Activated CD8-positive, alpha-beta T cell treated with anti-CD3 and anti-CD28 coated beads, Interleukin-2, amount 10 ng/mL, durations not matched to agents 7 days and 5 days (primary cell): ENCODE measurements at regions not wholly inside any gene's neighbourhood (a gene's known extent, or its start where the extent isn't known, plus 50 kb on each side); places are given as distances from the start of the nearest gene placed in this dataset.
"Not testable (repeated sequence)": the region's sequence is repeated elsewhere in the genome, so short reads cannot be mapped to it uniquely, and the experiment has no call there.

Source experiments
- ATAC-seq: fragments of 150-1000 bp; cut with Tn5 transposase; one replicate; pipeline ENCODE4 v1.10.0; 2021; ENCODE audit warnings: moderate library complexity
- CTCF ChIA-PET: fragments of 350-600 bp; sonication (Branson Sonifier 250); formaldehyde crosslinking; loops from one replicate; lab custom pipeline; 2021; ENCODE audit warnings: antibody characterized with exemption; lab: Charles Lee
- POLR2A ChIA-PET: fragments of 350-600 bp; sonication (Branson Sonifier 250); formaldehyde crosslinking; loops from one replicate; lab custom pipeline; 2021; ENCODE audit warnings: antibody characterized with exemption; lab: Charles Lee
- DNase-seq: peaks from one replicate; pipeline ENCODE4 v3.0.0-alpha.2; 2020
- H3K27ac Mint-ChIP-seq: one replicate; pipeline ENCODE4 v1.8.0; 2021; ENCODE audit warnings: mild to moderate bottlenecking, mixed read lengths
- H3K27me3 Mint-ChIP-seq: one replicate; pipeline ENCODE4 v1.8.0; 2021; ENCODE audit warnings: low read depth, mixed read lengths
- H3K36me3 Mint-ChIP-seq: one replicate; pipeline ENCODE4 v1.8.0; 2021; ENCODE audit warnings: low read depth, mixed read lengths
- H3K4me1 Mint-ChIP-seq: one replicate; pipeline ENCODE4 v1.8.0; 2021; ENCODE audit warnings: low read depth, mixed read lengths
- H3K4me3 Mint-ChIP-seq: one replicate; pipeline ENCODE4 v1.8.0; 2021; ENCODE audit warnings: mild to moderate bottlenecking, mixed read lengths
- H3K9me3 Mint-ChIP-seq: one replicate; pipeline ENCODE4 v1.8.0; 2022; ENCODE audit warnings: mixed read lengths; ENCODE audit not compliant: insufficient read depth

- H3K27ac Mint-ChIP-seq, H3K9me3 Mint-ChIP-seq, H3K4me3 Mint-ChIP-seq, DNase-seq, H3K4me1 Mint-ChIP-seq, H3K36me3 Mint-ChIP-seq, H3K27me3 Mint-ChIP-seq, ATAC-seq, POLR2A ChIA-PET, CTCF ChIA-PET: not testable (repeated sequence)
These were observed 176.1 kb downstream of the MATN1 start for GRCh38 chr1:30547326-30547725.

- CTCF ChIA-PET = no interaction called here
These were observed 178.0 kb downstream of the MATN1 start for GRCh38 chr1:30545365-30545764.

GRCh38 chr1:30541721-30542485 is 181.5 kb downstream of the MATN1 start:
- no peaks in the 10 kb centered on the region for H3K36me3 Mint-ChIP-seq
- CTCF ChIA-PET = no interaction called here
- H3K9me3 Mint-ChIP-seq = no peaks in the 10 kb centered on the region
- POLR2A ChIA-PET = no interaction called here
- DNase-seq (no peak), ATAC-seq (no peak)
- no peak overlapping the region for H3K4me3 Mint-ChIP-seq
- no peak overlapping the region for H3K27ac Mint-ChIP-seq
- peaks cover 4% of the 10 kb centered on the region for H3K27me3 Mint-ChIP-seq
- H3K4me1 Mint-ChIP-seq = no peaks in the 10 kb centered on the region

More at GRCh38 chr1:30545365-30545764, 178.0 kb downstream of the MATN1 start:
- H3K4me3 Mint-ChIP-seq = no peak overlapping the region
- H3K27me3 Mint-ChIP-seq = peaks cover 4% of the 10 kb centered on the region
- no peaks in the 10 kb centered on the region for H3K36me3 Mint-ChIP-seq
- no peak overlapping the region for H3K27ac Mint-ChIP-seq
- H3K4me1 Mint-ChIP-seq = no peaks in the 10 kb centered on the region
- no peak for DNase-seq
- ATAC-seq = no peak
- H3K9me3 Mint-ChIP-seq = no peaks in the 10 kb centered on the region
- POLR2A ChIA-PET = no interaction called here

- H3K4me3 Mint-ChIP-seq = no peak overlapping the region
- ChIA-PET POLR2A (no interaction called here), CTCF (no interaction called here)
- no peaks in the 10 kb centered on the region for H3K36me3 Mint-ChIP-seq
- peaks cover 4% of the 10 kb centered on the region for H3K27me3 Mint-ChIP-seq
- ATAC-seq = no peak
- DNase-seq = no peak
- H3K4me1 Mint-ChIP-seq = no peaks in the 10 kb centered on the region
- H3K27ac Mint-ChIP-seq = no peak overlapping the region
- H3K9me3 Mint-ChIP-seq = no peaks in the 10 kb centered on the region
These were observed 182.7 kb downstream of the MATN1 start for GRCh38 chr1:30540611-30541192.

- POLR2A ChIA-PET = interaction anchor here (0.6 kb wide), 1 partner anchor 635 kb away, joined by 4 read pairs; no protein-coding TSS in a partner anchor
- Mint-ChIP-seq H3K4me1 (no peaks in the 10 kb centered on the region), H3K27ac (no peak overlapping the region), H3K4me3 (no peak overlapping the region), H3K27me3 (peaks cover 4% of the 10 kb centered on the region), H3K36me3 (no peaks in the 10 kb centered on the region), H3K9me3 (no peaks in the 10 kb centered on the region)
- ATAC-seq = no peak
- DNase-seq = no peak
- CTCF ChIA-PET = no interaction called here
These were observed 183.5 kb downstream of the MATN1 start for GRCh38 chr1:30539884-30540283.

GRCh38 chr1:30538993-30539867 is 184.2 kb downstream of the MATN1 start:
- DNase-seq (no peak), ATAC-seq (no peak)
- no peaks in the 10 kb centered on the region for H3K27me3 Mint-ChIP-seq
- no peaks in the 10 kb centered on the region for H3K36me3 Mint-ChIP-seq
- ChIA-PET CTCF (no interaction called here), POLR2A (interaction anchor here (0.6 kb wide), 1 partner anchor 634 kb away, joined by 4 read pairs; no protein-coding TSS in a partner anchor)
- no peak overlapping the region for H3K27ac Mint-ChIP-seq
- H3K4me3 Mint-ChIP-seq = no peak overlapping the region
- H3K9me3 Mint-ChIP-seq = no peaks in the 10 kb centered on the region
- no peaks in the 10 kb centered on the region for H3K4me1 Mint-ChIP-seq

GRCh38 chr1:30538226-30538992 is 185.0 kb downstream of the MATN1 start:
- Mint-ChIP-seq H3K9me3 (no peaks in the 10 kb centered on the region), H3K4me3 (no peak overlapping the region), H3K36me3 (no peaks in the 10 kb centered on the region), H3K4me1 (no peaks in the 10 kb centered on the region), H3K27me3 (no peaks in the 10 kb centered on the region), H3K27ac (no peak overlapping the region)
- POLR2A ChIA-PET = no interaction called here
- ATAC-seq (no peak), DNase-seq (no peak)
- CTCF ChIA-PET = no interaction called here

GRCh38 chr1:30537279-30537678 is 186.1 kb downstream of the MATN1 start:
- ChIA-PET POLR2A (no interaction called here), CTCF (no interaction called here)
- ATAC-seq = no peak
- no peak overlapping the region for H3K4me3 Mint-ChIP-seq
- no peaks in the 10 kb centered on the region for H3K9me3 Mint-ChIP-seq
- no peak overlapping the region for H3K27ac Mint-ChIP-seq
- no peaks in the 10 kb centered on the region for H3K36me3 Mint-ChIP-seq
- no peak for DNase-seq
- H3K27me3 Mint-ChIP-seq = peaks cover 5% of the 10 kb centered on the region
- no peaks in the 10 kb centered on the region for H3K4me1 Mint-ChIP-seq

GRCh38 chr1:30536530-30536929 is 186.9 kb downstream of the MATN1 start:
- ChIA-PET CTCF (no interaction called here), POLR2A (no interaction called here)
- H3K27me3 Mint-ChIP-seq = peaks cover 5% of the 10 kb centered on the region
- ATAC-seq (no peak), DNase-seq (no peak)
- no peaks in the 10 kb centered on the region for H3K9me3 Mint-ChIP-seq
- H3K4me3 Mint-ChIP-seq = no peak overlapping the region
- no peaks in the 10 kb centered on the region for H3K36me3 Mint-ChIP-seq
- H3K27ac Mint-ChIP-seq = no peak overlapping the region
- H3K4me1 Mint-ChIP-seq = no peaks in the 10 kb centered on the region

GRCh38 chr1:30535595-30536325 is 187.6 kb downstream of the MATN1 start:
- no peak for DNase-seq
- no peak for ATAC-seq
- ChIA-PET POLR2A (no interaction called here), CTCF (no interaction called here)
- no peaks in the 10 kb centered on the region for H3K9me3 Mint-ChIP-seq
- no peaks in the 10 kb centered on the region for H3K4me1 Mint-ChIP-seq
- H3K36me3 Mint-ChIP-seq = no peaks in the 10 kb centered on the region
- peaks cover 8% of the 10 kb centered on the region for H3K27me3 Mint-ChIP-seq
- no peak overlapping the region for H3K4me3 Mint-ChIP-seq
- H3K27ac Mint-ChIP-seq = no peak overlapping the region

- no peak for DNase-seq
- no peak overlapping the region for H3K27ac Mint-ChIP-seq
These were observed 188.8 kb downstream of the MATN1 start for GRCh38 chr1:30534551-30534940.

More at GRCh38 chr1:30534551-30534940, 188.8 kb downstream of the MATN1 start:
- POLR2A ChIA-PET = no interaction called here
- Mint-ChIP-seq H3K36me3 (no peaks in the 10 kb centered on the region), H3K9me3 (no peaks in the 10 kb centered on the region), H3K4me1 (no peaks in the 10 kb centered on the region), H3K4me3 (no peak overlapping the region), H3K27me3 (peaks cover 11% of the 10 kb centered on the region)
- ATAC-seq = no peak
- CTCF ChIA-PET = no interaction called here
